MCF 10A (cell line): ENCODE measurements at regions not wholly inside any gene's neighbourhood (a gene's known extent, or its start where the extent isn't known, plus 50 kb on each side); places are given as distances from the start of the nearest gene placed in this dataset.

Experiments used
- BruUV-seq: library from RNA; stranded (reverse); fragments of 400-500 nt; replicated peaks from 2 replicates; lab custom pipeline; 2021; lab: Mats Ljungman, UMichigan
- CTCF ChIA-PET: fragments of 300-600 bp; sonication (Branson Sonifier 250); formaldehyde crosslinking; extraction: SDS; loops from one replicate; lab custom pipeline; 2021; ENCODE audit warnings: antibody characterized with exemption, inconsistent platforms; lab: Yijun Ruan, JAX
- POLR2A ChIA-PET: fragments of 300-600, 350-650 bp; sonication (Branson Sonifier 250); formaldehyde crosslinking; extraction: SDS; loops from one replicate; lab custom pipeline; 2020; ENCODE audit warnings: antibody characterized with exemption, inconsistent platforms; lab: Yijun Ruan, JAX
- DNase-seq: peaks from one replicate; pipeline ENCODE4 v3.0.0-alpha.2; 2018; ENCODE audit not compliant: unreplicated experiment
- H3K27ac Mint-ChIP-seq: one replicate; pipeline ENCODE4 v1.8.0; 2022; ENCODE audit warnings: mild to moderate bottlenecking, low read depth, mixed read lengths; ENCODE audit not compliant: unreplicated experiment
- H3K27me3 Mint-ChIP-seq: one replicate; pipeline ENCODE4 v1.8.0; 2022; ENCODE audit warnings: mixed read lengths; ENCODE audit not compliant: insufficient read depth, unreplicated experiment
- H3K36me3 Mint-ChIP-seq: one replicate; pipeline ENCODE4 v1.8.0; 2022; ENCODE audit warnings: mild to moderate bottlenecking, moderate library complexity, mixed read lengths; ENCODE audit not compliant: insufficient read depth, unreplicated experiment
- H3K4me1 Mint-ChIP-seq: one replicate; pipeline ENCODE4 v1.8.0; 2022; ENCODE audit warnings: mixed read lengths; ENCODE audit not compliant: insufficient read depth, unreplicated experiment
- H3K4me3 Mint-ChIP-seq: one replicate; pipeline ENCODE4 v1.8.0; 2022; ENCODE audit warnings: mild to moderate bottlenecking, moderate library complexity, mixed read lengths; ENCODE audit not compliant: unreplicated experiment
- H3K9me3 Mint-ChIP-seq: one replicate; pipeline ENCODE4 v1.8.0; 2022; ENCODE audit warnings: mixed read lengths; ENCODE audit not compliant: unreplicated experiment
- CTCF ChIP-seq: fragments of 200-600 bp; IDR thresholded peaks from one replicate; pipeline ENCODE4 v1.8.0; 2022; ENCODE audit warnings: antibody characterized with exemption, mild to moderate bottlenecking; ENCODE audit not compliant: unreplicated experiment
- intact Hi-C: fragments of 100-400 bp; cut with micrococcal nuclease; formaldehyde crosslinking; loops from 2 replicates; pipeline ENCODE4 v1.14.1; 2022

GRCh38 chr11:70824605-70825245 lies 426.4 kb downstream of the CTTN start:
- Mint-ChIP-seq H3K36me3 (no peaks in the 10 kb centered on the region), H3K4me3 (no peak overlapping the region), H3K27me3 (no peaks in the 10 kb centered on the region), H3K4me1 (no peaks in the 10 kb centered on the region), H3K27ac (no peak overlapping the region), H3K9me3 (peaks cover 26% of the 10 kb centered on the region)
- BruUV-seq: no TSS peak
- no peak for DNase-seq
- ChIA-PET POLR2A (no interaction called here), CTCF (no interaction called here)
- intact Hi-C loops: no loop called here
- TF ChIP-seq CTCF: no peak

GRCh38 chr11:70825893-70826540 lies 426.4 kb downstream of the SHANK2 start:
- Mint-ChIP-seq H3K4me1 (no peaks in the 10 kb centered on the region), H3K4me3 (no peak overlapping the region), H3K27ac (no peak overlapping the region), H3K27me3 (no peaks in the 10 kb centered on the region), H3K9me3 (peaks cover 26% of the 10 kb centered on the region), H3K36me3 (no peaks in the 10 kb centered on the region)
- no TSS peak for BruUV-seq
- CTCF ChIA-PET: interaction anchor here (0.5 kb wide), 1 partner anchor 517 kb away, joined by 3 read pairs; no protein-coding TSS in a partner anchor
- POLR2A ChIA-PET: no interaction called here
- DNase-seq: no peak
- intact Hi-C loops: no loop called here
- no peak for TF ChIP-seq CTCF

GRCh38 chr11:70826541-70827335 lies 425.6 kb downstream of the SHANK2 start:
- Mint-ChIP-seq H3K27me3 (no peaks in the 10 kb centered on the region), H3K4me3 (no peak overlapping the region), H3K36me3 (no peaks in the 10 kb centered on the region), H3K4me1 (no peaks in the 10 kb centered on the region), H3K9me3 (peaks cover 26% of the 10 kb centered on the region), H3K27ac (no peak overlapping the region)
- ChIA-PET CTCF (interaction anchor here (0.5 kb wide), 1 partner anchor 516 kb away, joined by 3 read pairs; no protein-coding TSS in a partner anchor), POLR2A (no interaction called here)
- intact Hi-C loops: no loop called here
- BruUV-seq: no TSS peak
- DNase-seq: no peak
- no peak for TF ChIP-seq CTCF

- Mint-ChIP-seq H3K27ac (no peak overlapping the region), H3K36me3 (no peaks in the 10 kb centered on the region), H3K4me1 (no peaks in the 10 kb centered on the region), H3K27me3 (no peaks in the 10 kb centered on the region), H3K9me3 (peaks cover 20% of the 10 kb centered on the region), H3K4me3 (no peak overlapping the region)
- BruUV-seq: no TSS peak
- no peak for TF ChIP-seq CTCF
- POLR2A ChIA-PET: no interaction called here
- DNase-seq: no peak
- intact Hi-C loops: no loop called here
- CTCF ChIA-PET: no interaction called here
Measured at GRCh38 chr11:70828593-70829082, 423.7 kb downstream of the SHANK2 start.
